Endothelial cell (in vitro differentiated cells): ENCODE measurements at regions not wholly inside any gene's neighbourhood (a gene's known extent, or its start where the extent isn't known, plus 50 kb on each side); places are given as distances from the start of the nearest gene placed in this dataset.
A peak's percentile ranks its signal among the peaks of the same experiment; 100 is the strongest.

Source experiments
- DNase-seq: peaks from one replicate; pipeline ENCODE4 v3.0.0; 2021; ENCODE audit warnings: low spot score
- H3K27ac Mint-ChIP-seq: one replicate; pipeline ENCODE4 v1.8.0; 2021; ENCODE audit warnings: mixed read lengths, inconsistent platforms; ENCODE audit not compliant: unreplicated experiment
- H3K27me3 Mint-ChIP-seq: one replicate; pipeline ENCODE4 v1.8.0; 2021; ENCODE audit warnings: mild to moderate bottlenecking, moderate library complexity, mixed read lengths, inconsistent platforms; ENCODE audit not compliant: unreplicated experiment
- H3K36me3 Mint-ChIP-seq: one replicate; pipeline ENCODE4 v1.8.0; 2021; ENCODE audit warnings: mild to moderate bottlenecking, low read depth, mixed read lengths, inconsistent platforms; ENCODE audit not compliant: unreplicated experiment
- H3K4me1 Mint-ChIP-seq: one replicate; pipeline ENCODE4 v1.8.0; 2021; ENCODE audit warnings: mild to moderate bottlenecking, mixed read lengths, inconsistent platforms; ENCODE audit not compliant: unreplicated experiment
- H3K4me3 Mint-ChIP-seq: one replicate; pipeline ENCODE4 v1.8.0; 2021; ENCODE audit warnings: mild to moderate bottlenecking, mixed read lengths, inconsistent platforms; ENCODE audit not compliant: unreplicated experiment
- H3K9me3 Mint-ChIP-seq: one replicate; pipeline ENCODE4 v1.8.0; 2021; ENCODE audit warnings: mixed read lengths, inconsistent platforms; ENCODE audit not compliant: unreplicated experiment
- TF ChIP-seq, protein P1 (sequence below): fragments of 200-600 bp; sonication (generic); IDR thresholded peaks from one replicate; pipeline ENCODE4 v1.5.0; 2021; ENCODE audit warnings: antibody characterized with exemption; ENCODE audit not compliant: unreplicated experiment

- no peak overlapping the region for H3K27ac Mint-ChIP-seq
- H3K27me3 Mint-ChIP-seq = no peaks in the 10 kb centered on the region
- H3K4me3 Mint-ChIP-seq = no peak overlapping the region
- no peaks in the 10 kb centered on the region for H3K9me3 Mint-ChIP-seq
- no peaks in the 10 kb centered on the region for H3K4me1 Mint-ChIP-seq
- no peaks in the 10 kb centered on the region for H3K36me3 Mint-ChIP-seq
- DNase-seq = no peak
- TF ChIP-seq, protein P1, sequence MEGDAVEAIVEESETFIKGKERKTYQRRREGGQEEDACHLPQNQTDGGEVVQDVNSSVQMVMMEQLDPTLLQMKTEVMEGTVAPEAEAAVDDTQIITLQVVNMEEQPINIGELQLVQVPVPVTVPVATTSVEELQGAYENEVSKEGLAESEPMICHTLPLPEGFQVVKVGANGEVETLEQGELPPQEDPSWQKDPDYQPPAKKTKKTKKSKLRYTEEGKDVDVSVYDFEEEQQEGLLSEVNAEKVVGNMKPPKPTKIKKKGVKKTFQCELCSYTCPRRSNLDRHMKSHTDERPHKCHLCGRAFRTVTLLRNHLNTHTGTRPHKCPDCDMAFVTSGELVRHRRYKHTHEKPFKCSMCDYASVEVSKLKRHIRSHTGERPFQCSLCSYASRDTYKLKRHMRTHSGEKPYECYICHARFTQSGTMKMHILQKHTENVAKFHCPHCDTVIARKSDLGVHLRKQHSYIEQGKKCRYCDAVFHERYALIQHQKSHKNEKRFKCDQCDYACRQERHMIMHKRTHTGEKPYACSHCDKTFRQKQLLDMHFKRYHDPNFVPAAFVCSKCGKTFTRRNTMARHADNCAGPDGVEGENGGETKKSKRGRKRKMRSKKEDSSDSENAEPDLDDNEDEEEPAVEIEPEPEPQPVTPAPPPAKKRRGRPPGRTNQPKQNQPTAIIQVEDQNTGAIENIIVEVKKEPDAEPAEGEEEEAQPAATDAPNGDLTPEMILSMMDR = no peak
Observed at GRCh38 chr13:34748596-34748995, 193.5 kb upstream of the NBEA start.

DNA sequence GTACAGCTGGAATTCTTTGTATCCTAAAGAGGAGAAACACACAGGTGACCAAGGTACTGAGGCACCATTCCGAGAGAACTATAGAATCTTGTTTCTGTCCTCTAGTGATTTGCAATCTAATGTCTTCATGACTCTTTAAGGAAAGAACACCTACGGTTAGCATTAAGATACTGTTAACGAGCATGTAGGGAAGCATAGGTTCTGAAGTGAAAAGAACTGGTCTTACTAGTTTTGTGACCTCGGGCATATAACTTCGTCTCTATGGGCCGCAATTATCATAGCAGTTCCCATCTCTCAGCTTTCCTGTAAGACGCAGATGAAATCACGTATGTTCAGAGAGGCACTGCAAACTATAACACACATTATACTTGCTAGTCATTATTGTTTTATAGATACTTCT lies 193.0 kb upstream of the NBEA start:
- H3K4me1 Mint-ChIP-seq = no peaks in the 10 kb centered on the region
- no peaks in the 10 kb centered on the region for H3K36me3 Mint-ChIP-seq
- no peaks in the 10 kb centered on the region for H3K9me3 Mint-ChIP-seq
- H3K4me3 Mint-ChIP-seq = no peak overlapping the region
- no peak for DNase-seq
- H3K27ac Mint-ChIP-seq = no peak overlapping the region
- H3K27me3 Mint-ChIP-seq = no peaks in the 10 kb centered on the region
- TF ChIP-seq, protein P1 = no peak

DNA sequence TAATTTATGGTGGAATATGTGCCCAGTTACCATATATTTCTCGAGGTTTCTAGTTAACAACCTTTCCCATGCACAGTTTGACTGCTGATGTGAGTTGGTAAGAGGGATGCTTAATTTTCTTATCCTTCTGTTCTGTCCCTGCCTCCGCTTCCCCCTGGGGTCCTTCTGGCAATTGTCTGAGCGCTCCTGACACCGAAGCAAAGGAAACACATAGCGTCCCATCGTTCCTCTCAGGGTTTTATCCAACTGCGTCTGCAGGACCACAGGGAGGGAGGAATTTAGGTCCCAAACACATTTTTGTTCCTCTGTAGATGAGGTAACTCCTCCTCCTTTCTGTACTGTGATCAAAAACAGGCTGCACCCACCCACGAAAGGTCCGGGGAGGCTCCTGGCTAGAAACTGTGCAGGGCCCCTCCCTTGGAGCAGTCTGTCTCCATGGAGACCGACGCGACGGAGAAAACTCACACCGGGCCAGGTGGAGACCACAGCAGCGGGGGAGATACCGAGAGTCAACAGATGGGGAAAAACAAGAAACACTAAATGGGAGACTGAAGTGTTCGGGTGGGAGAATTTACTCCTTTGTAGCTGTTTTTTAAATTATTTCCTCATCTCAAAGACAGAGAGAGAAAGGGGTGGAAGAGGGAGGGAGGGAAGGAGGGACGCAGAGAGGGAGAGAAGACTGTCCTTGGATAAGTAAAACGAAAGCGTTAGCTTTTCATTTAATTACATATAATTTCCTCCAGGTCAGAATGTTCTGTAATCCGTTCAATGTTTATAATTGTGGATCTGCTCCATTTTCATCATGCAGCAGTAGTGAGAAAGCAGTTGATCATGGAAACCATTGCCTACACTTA lies 191.8 kb upstream of the NBEA start:
- peak; percentile 17 for DNase-seq
- Mint-ChIP-seq H3K36me3 (no peaks in the 10 kb centered on the region), H3K27ac (no peak overlapping the region), H3K4me3 (peak overlapping the region; percentile 37), H3K27me3 (no peaks in the 10 kb centered on the region), H3K9me3 (no peaks in the 10 kb centered on the region), H3K4me1 (no peaks in the 10 kb centered on the region)
- TF ChIP-seq, protein P1 = no peak

DNA sequence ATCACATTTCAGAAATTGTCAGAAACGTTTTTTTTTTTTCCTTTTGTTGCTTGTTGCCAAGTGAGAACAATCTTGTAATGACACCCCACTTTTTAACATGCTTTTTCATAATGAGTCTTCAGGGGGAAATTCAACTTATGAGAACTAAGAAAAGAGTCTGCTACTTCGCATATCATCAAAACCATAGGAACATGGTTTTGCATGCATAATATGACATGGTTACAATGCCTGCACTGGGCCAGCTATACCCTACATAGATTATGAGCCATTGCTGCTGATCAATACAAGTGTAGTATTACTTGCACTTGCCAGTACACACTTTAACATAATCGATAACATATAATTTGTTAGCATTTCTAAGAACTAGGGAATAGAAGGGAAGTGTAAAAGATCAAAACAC lies 191.0 kb upstream of the NBEA start:
- no peaks in the 10 kb centered on the region for H3K4me1 Mint-ChIP-seq
- H3K36me3 Mint-ChIP-seq = no peaks in the 10 kb centered on the region
- H3K9me3 Mint-ChIP-seq = no peaks in the 10 kb centered on the region
- no peak for DNase-seq
- H3K27ac Mint-ChIP-seq = no peak overlapping the region
- no peak overlapping the region for H3K4me3 Mint-ChIP-seq
- TF ChIP-seq, protein P1 = no peak
- no peaks in the 10 kb centered on the region for H3K27me3 Mint-ChIP-seq

DNA sequence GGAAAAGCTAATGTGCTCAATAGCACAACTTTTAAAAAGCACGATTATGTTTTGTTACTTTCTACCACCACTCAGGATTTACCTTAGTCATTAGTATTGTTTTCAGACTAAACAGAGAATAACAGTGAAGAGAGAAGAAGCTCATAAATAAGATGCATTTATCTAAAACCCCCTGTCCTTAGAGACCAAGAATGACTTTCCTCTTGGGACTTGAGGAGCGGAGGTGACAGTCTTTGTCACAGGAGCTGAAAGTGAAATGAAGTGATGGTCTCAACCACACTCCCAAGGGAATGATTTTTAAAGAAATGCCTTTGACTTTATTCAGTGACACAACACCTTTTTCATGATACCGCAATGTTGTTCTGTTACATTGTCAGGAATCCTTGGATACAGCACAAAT lies 190.6 kb upstream of the NBEA start:
- H3K27ac Mint-ChIP-seq = no peak overlapping the region
- no peaks in the 10 kb centered on the region for H3K9me3 Mint-ChIP-seq
- no peak for DNase-seq
- TF ChIP-seq, protein P1 = no peak
- no peaks in the 10 kb centered on the region for H3K4me1 Mint-ChIP-seq
- no peaks in the 10 kb centered on the region for H3K36me3 Mint-ChIP-seq
- no peaks in the 10 kb centered on the region for H3K27me3 Mint-ChIP-seq
- no peak overlapping the region for H3K4me3 Mint-ChIP-seq
